HUES48 (cell line): ENCODE measurements at regions not wholly inside any gene's neighbourhood (a gene's known extent, or its start where the extent isn't known, plus 50 kb on each side); places are given as distances from the start of the nearest gene placed in this dataset.

Experiments used
- H3K27ac ChIP-seq: one replicate; pipeline ENCODE4 v1.7.0; 2013; ENCODE audit warnings: low read depth, low read length, inconsistent platforms
- H3K27me3 ChIP-seq: 2 replicates; pipeline ENCODE4 v1.6.1; 2013; ENCODE audit warnings: mild to moderate bottlenecking, low read length; ENCODE audit not compliant: control insufficient read depth, insufficient read depth
- H3K36me3 ChIP-seq: 2 replicates; pipeline ENCODE4 v1.6.1; 2013; ENCODE audit warnings: low read length; ENCODE audit not compliant: control insufficient read depth, insufficient read depth
- H3K4me1 ChIP-seq: 2 replicates; pipeline ENCODE4 v1.6.1; 2013; ENCODE audit warnings: mild to moderate bottlenecking, low read length; ENCODE audit not compliant: control insufficient read depth, insufficient read depth
- H3K4me3 ChIP-seq: 2 replicates; pipeline ENCODE4 v1.5.1; 2013; ENCODE audit warnings: mild to moderate bottlenecking, low read depth, low read length
- H3K9ac ChIP-seq: 2 replicates; pipeline ENCODE4 v1.6.1; 2013; ENCODE audit warnings: mild to moderate bottlenecking, low read depth, low read length, moderate library complexity
- H3K9me3 ChIP-seq: 2 replicates; pipeline ENCODE4 v1.6.1; 2013; ENCODE audit warnings: low read length; ENCODE audit not compliant: control insufficient read depth, insufficient read depth

DNA sequence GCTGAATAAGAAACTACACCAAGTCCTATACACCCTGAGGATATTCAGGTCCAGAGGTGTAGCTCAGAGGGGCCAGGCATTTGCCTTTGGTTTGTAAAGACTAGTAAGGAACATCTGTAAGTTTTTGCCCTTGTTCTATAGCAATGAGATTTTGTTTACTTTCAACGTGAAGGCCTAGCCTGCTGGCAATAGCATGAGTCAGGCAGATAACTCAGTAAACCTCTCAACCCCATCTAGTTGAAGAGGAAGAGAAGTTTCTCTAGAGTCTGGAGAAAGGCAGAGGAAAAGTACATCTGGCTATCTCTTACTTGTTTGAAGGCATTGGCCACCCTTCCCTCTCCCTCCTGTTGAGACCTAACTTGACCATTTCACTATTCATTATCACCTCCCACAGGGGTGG lies 70.3 kb upstream of the ZNF521 start:
- H3K36me3 ChIP-seq = no peaks in the 10 kb centered on the region
- H3K27ac ChIP-seq = no peak overlapping the region
- no peaks in the 10 kb centered on the region for H3K9me3 ChIP-seq
- H3K9ac ChIP-seq = no peak overlapping the region
- no peaks in the 10 kb centered on the region for H3K4me1 ChIP-seq
- H3K27me3 ChIP-seq = no peaks in the 10 kb centered on the region
- no peak overlapping the region for H3K4me3 ChIP-seq

DNA sequence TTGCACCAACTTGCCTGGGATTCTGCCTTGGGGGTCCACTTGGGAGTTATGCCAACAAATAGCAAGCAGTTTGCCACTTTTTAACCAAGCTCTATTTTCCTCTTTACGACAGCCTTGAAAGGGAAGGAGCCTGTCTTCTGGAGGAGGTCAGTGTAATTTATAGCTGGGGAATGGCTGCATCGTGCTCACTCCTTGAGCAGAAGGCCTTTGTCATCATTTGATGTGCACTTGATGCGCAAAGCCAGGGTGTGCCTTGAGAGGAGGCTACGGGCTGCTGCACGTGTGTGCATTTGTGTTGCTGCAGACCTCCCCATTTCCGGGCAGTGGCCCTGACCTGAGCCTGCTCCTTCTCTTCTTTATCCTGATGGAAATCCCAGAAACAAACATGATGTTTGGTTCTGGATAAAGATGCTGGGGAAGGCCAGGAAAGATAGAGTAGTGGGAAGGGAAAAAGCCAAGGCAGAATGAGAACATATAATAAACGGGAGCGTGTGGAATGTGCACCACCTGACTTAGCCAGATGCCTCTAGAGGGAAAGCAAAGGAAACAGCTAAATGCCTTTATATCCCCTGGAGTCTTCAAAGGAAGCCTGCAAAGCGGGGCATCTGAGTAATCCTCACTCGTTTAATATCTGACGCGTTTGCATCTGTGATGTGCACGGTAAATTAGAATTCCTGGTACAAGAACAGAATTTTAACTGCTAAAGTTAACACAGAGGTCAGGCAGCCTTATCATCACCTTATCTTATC lies 68.3 kb upstream of the ZNF521 start:
- H3K4me3 ChIP-seq = no peak overlapping the region
- H3K36me3 ChIP-seq = no peaks in the 10 kb centered on the region
- no peak overlapping the region for H3K9ac ChIP-seq
- no peaks in the 10 kb centered on the region for H3K27me3 ChIP-seq
- no peaks in the 10 kb centered on the region for H3K9me3 ChIP-seq
- H3K27ac ChIP-seq = no peak overlapping the region
- H3K4me1 ChIP-seq = no peaks in the 10 kb centered on the region

DNA sequence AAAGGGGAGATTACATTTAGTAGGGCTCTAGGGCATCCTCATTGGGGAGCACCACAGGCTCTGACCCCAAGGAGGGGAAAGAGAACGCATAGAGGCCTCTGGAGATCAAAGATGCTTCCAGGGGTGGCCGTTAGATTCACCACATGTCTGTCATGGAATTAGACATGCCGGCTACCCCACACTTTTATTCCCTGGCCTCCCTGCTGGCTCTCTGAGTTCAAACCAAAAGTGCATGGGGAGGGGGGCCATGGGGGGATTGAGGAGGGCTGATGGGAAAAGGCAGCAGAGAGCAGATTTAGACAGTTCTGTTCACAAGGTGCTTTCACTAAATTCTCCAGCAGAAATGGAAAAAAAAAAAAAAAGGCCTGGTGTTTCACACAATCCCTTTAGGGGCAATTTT lies 64.4 kb upstream of the ZNF521 start:
- Histone ChIP-seq H3K27me3 (no peaks in the 10 kb centered on the region), H3K9me3 (no peaks in the 10 kb centered on the region), H3K4me1 (no peaks in the 10 kb centered on the region), H3K27ac (no peak overlapping the region), H3K4me3 (no peak overlapping the region), H3K9ac (no peak overlapping the region), H3K36me3 (no peaks in the 10 kb centered on the region)

DNA sequence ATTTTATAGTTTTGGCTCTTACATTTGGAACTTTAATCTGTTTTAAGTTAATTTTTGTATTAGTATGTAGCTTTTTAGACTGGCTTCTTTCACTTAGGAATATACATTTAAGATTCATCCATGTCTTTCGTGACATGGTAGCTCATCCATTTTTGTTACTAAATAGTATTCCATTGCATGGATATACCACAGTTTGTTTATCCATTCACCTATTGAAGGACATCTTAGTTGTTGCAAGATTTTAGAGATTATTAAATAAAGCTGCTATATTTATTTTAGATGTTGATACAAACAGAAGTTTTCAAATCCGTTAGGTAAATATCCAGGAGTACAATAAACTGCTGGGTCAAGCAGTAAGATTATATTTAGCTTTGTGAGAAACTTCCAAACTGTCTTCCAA lies 58.0 kb upstream of the ZNF521 start:
- no peaks in the 10 kb centered on the region for H3K27me3 ChIP-seq
- no peak overlapping the region for H3K27ac ChIP-seq
- no peaks in the 10 kb centered on the region for H3K9me3 ChIP-seq
- no peak overlapping the region for H3K4me3 ChIP-seq
- H3K9ac ChIP-seq = no peak overlapping the region
- H3K4me1 ChIP-seq = no peaks in the 10 kb centered on the region
- H3K36me3 ChIP-seq = no peaks in the 10 kb centered on the region

DNA sequence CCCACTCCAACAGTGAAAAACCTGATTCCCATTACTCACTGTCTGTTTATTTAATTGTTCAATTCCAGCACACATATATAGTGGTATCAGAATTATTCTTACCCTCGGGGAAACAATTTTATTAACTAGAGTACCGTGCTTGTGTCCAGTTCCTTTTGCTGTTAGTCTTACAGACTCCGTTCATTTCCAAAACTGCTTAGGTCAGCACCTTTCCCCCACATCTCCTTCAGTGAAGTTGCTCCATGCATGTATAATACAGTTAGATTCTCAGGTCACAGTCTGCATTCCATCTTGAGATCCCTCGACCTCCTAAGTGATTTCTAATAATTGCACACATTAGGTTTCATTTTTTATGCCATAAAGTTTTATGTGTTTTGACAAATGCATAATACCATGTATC lies 56.3 kb upstream of the ZNF521 start:
- Histone ChIP-seq H3K9ac (no peak overlapping the region), H3K4me1 (no peaks in the 10 kb centered on the region), H3K4me3 (no peak overlapping the region), H3K27ac (no peak overlapping the region), H3K27me3 (no peaks in the 10 kb centered on the region), H3K36me3 (no peaks in the 10 kb centered on the region), H3K9me3 (no peaks in the 10 kb centered on the region)
